ENCODE measurements at regions not wholly inside any gene's neighbourhood (a gene's known extent, or its start where the extent isn't known, plus 50 kb on each side); places are given as distances from the start of the nearest gene placed in this dataset.

GRCh38 chr5:10149911-10150310 is 99.8 kb downstream of the ATPSCKMT start:
- POLR2A ChIA-PET, result interaction anchor here (0.6 kb wide), 1 partner anchor 148 kb away, joined by 3 read pairs; no protein-coding TSS in a partner anchor
- intact Hi-C loops (cut with micrococcal nuclease; ENCODE audit: unreplicated experiment), result no loop called here
- CTCF ChIA-PET (ENCODE audit: unreplicated experiment), result no interaction called here
- Histone ChIP-seq H3K79me2 (ENCODE audit: insufficient read depth, low read depth, low read length) (no peaks in the 10 kb centered on the region), H3K4me1 (ENCODE audit: insufficient read depth, low read length, poor library complexity, severe bottlenecking) (no peaks in the 10 kb centered on the region), H3K4me2 (ENCODE audit: low read length) (no peak overlapping the region), H3K27ac (ENCODE audit: low read depth, low read length, poor library complexity, severe bottlenecking) (no peak overlapping the region), H2AFZ (ENCODE audit: low read length) (no peak overlapping the region), H3K36me3 (ENCODE audit: insufficient read depth, low read length) (no peaks in the 10 kb centered on the region), H3K9me3 (ENCODE audit: low read length) (no peaks in the 10 kb centered on the region), H3K4me3 (ENCODE audit: low read depth, low read length, poor library complexity, severe bottlenecking) (no peak overlapping the region), H4K20me1 (ENCODE audit: insufficient read depth, low read length) (no peaks in the 10 kb centered on the region), H3K9me2 (ENCODE audit: insufficient read depth, low read length) (no peaks in the 10 kb centered on the region)
- no peak for TF ChIP-seq CTCF (conservative IDR thresholded peaks at IDR 0.05; ENCODE audit: low read length)
- no peak for DNase-seq (ENCODE audit: low spot score)
- no TSS peak for BruUV-seq (replicated peaks)

GRCh38 chr5:10145923-10146401 is 103.7 kb downstream of the ATPSCKMT start:
- H2AFZ ChIP-seq (ENCODE audit: low read length), result no peak overlapping the region
- no peaks in the 10 kb centered on the region for H3K9me3 ChIP-seq (ENCODE audit: low read length)
- no peak overlapping the region for H3K4me2 ChIP-seq (ENCODE audit: low read length)
- POLR2A ChIA-PET, result interaction anchor here (0.6 to 0.7 kb wide), 2 partner anchors 11 to 894 kb away, joined by 3 read pairs; no protein-coding TSS in a partner anchor
- H3K79me2 ChIP-seq (ENCODE audit: insufficient read depth, low read depth, low read length), result no peaks in the 10 kb centered on the region
- CTCF ChIA-PET (ENCODE audit: unreplicated experiment), result no interaction called here
- DNase-seq (ENCODE audit: low spot score), result peak; percentile 46
- BruUV-seq (replicated peaks), result no TSS peak
- intact Hi-C loops (cut with micrococcal nuclease; ENCODE audit: unreplicated experiment), result no loop called here
- no peaks in the 10 kb centered on the region for H3K36me3 ChIP-seq (ENCODE audit: insufficient read depth, low read length)
- H3K9me2 ChIP-seq (ENCODE audit: insufficient read depth, low read length), result no peaks in the 10 kb centered on the region
- no peaks in the 10 kb centered on the region for H4K20me1 ChIP-seq (ENCODE audit: insufficient read depth, low read length)
- no peaks in the 10 kb centered on the region for H3K4me1 ChIP-seq (ENCODE audit: insufficient read depth, low read length, poor library complexity, severe bottlenecking)
- H3K4me3 ChIP-seq (ENCODE audit: low read depth, low read length, poor library complexity, severe bottlenecking), result no peak overlapping the region
- TF ChIP-seq CTCF (conservative IDR thresholded peaks at IDR 0.05; ENCODE audit: low read length), result peak; percentile 73
- no peak for TF ChIP-seq EZH2phosphoT487 (IDR thresholded peaks at IDR 0.05; ENCODE audit: borderline replicate concordance, low read depth, low read length)
- H3K27ac ChIP-seq (ENCODE audit: low read depth, low read length, poor library complexity, severe bottlenecking), result no peak overlapping the region

GRCh38 chr5:10144040-10144439 is 105.6 kb downstream of the ATPSCKMT start:
- ChIA-PET CTCF (ENCODE audit: unreplicated experiment) (no interaction called here), POLR2A (no interaction called here)
- Histone ChIP-seq H3K36me3 (ENCODE audit: insufficient read depth, low read length) (no peaks in the 10 kb centered on the region), H3K9me3 (ENCODE audit: low read length) (no peaks in the 10 kb centered on the region), H3K4me3 (ENCODE audit: low read depth, low read length, poor library complexity, severe bottlenecking) (no peak overlapping the region), H3K4me2 (ENCODE audit: low read length) (no peak overlapping the region), H4K20me1 (ENCODE audit: insufficient read depth, low read length) (no peaks in the 10 kb centered on the region), H3K9me2 (ENCODE audit: insufficient read depth, low read length) (no peaks in the 10 kb centered on the region), H3K79me2 (ENCODE audit: insufficient read depth, low read depth, low read length) (no peaks in the 10 kb centered on the region), H3K27ac (ENCODE audit: low read depth, low read length, poor library complexity, severe bottlenecking) (no peak overlapping the region), H2AFZ (ENCODE audit: low read length) (no peak overlapping the region), H3K4me1 (ENCODE audit: insufficient read depth, low read length, poor library complexity, severe bottlenecking) (no peaks in the 10 kb centered on the region)
- no peak for DNase-seq (ENCODE audit: low spot score)
- TF ChIP-seq EZH2phosphoT487 (IDR thresholded peaks at IDR 0.05; ENCODE audit: borderline replicate concordance, low read depth, low read length), result no peak
- no peak for TF ChIP-seq CTCF (conservative IDR thresholded peaks at IDR 0.05; ENCODE audit: low read length)
- BruUV-seq (replicated peaks), result no TSS peak
- intact Hi-C loops (cut with micrococcal nuclease; ENCODE audit: unreplicated experiment), result no loop called here
